Transverse colon (tissue), 4 donors: ENCODE measurements at regions not wholly inside any gene's neighbourhood (a gene's known extent, or its start where the extent isn't known, plus 50 kb on each side); places are given as distances from the start of the nearest gene placed in this dataset.

Source experiments
- DNase-seq: peaks from one replicate; pipeline ENCODE4 v3.0.0-alpha.2; 2019
- H3K27ac ChIP-seq, 4 donors: fragments of 200-600 bp; sonication (generic); 2 replicates each; pipeline ENCODE4 v1.5.1; 2016 to 2018; ENCODE audit warnings: inconsistent platforms in 4 of 4
- H3K27me3 ChIP-seq: fragments of 200-600 bp; sonication (generic); 2 replicates; pipeline ENCODE4 v1.5.1; 2017; ENCODE audit warnings: inconsistent platforms
- H3K36me3 ChIP-seq, 4 donors: fragments of 200-600 bp; sonication (generic); 2 replicates each; pipeline ENCODE4 v1.5.1; 2017 to 2019; ENCODE audit warnings: inconsistent platforms in 4 of 4
- H3K4me1 ChIP-seq, 4 donors: fragments of 200-600 bp; sonication (generic); 2 replicates each; pipeline ENCODE4 v1.5.1; 2017 to 2020; ENCODE audit warnings: inconsistent platforms in 4 of 4
- H3K4me3 ChIP-seq, 4 donors: fragments of 200-600 bp; sonication (generic); 1 replicate in 1 of 4; 2 replicates in 3 of 4; pipeline versions ENCODE4 v1.5.1 to v1.6.1; 2017 to 2019; ENCODE audit warnings: inconsistent platforms in 4 of 4
- H3K9me3 ChIP-seq, 2 donors: fragments of 200-600 bp; sonication (generic); 2 replicates each; pipeline ENCODE4 v1.5.1; 2017 to 2019; ENCODE audit warnings: inconsistent platforms in 2 of 2
- CTCF ChIP-seq, 5 experiments: fragments of 200-600 bp in 3 of 5; fragments of 450-650 bp in 2 of 5; sonication (generic) in 3 of 5; IDR thresholded peaks; 1 replicate in 2 of 5; 2 replicates in 3 of 5; pipeline ENCODE4 v1.5.1; 2016 to 2017; ENCODE audit warnings: antibody characterized with exemption in 5 of 5, inconsistent platforms in 3 of 5, mild to moderate bottlenecking in 2 of 5, moderate library complexity in 1 of 5
- EP300 ChIP-seq: sonication (generic); formaldehyde crosslinking; IDR thresholded peaks from one replicate; pipeline ENCODE4 v1.6.1; 2017; ENCODE audit warnings: antibody characterized with exemption, low read depth
- POLR2A ChIP-seq: fragments of 450-650 bp; IDR thresholded peaks from one replicate; pipeline ENCODE4 v1.6.1; 2016; ENCODE audit warnings: antibody characterized with exemption, mild to moderate bottlenecking, moderate library complexity
- POLR2AphosphoS5 ChIP-seq, 3 donors: sonication (generic); formaldehyde crosslinking; IDR thresholded peaks; one replicate each; pipeline ENCODE4 v1.6.1; 2016; ENCODE audit warnings: antibody characterized with exemption in 3 of 3
- whole genome bisulfite sequencing, 2 donors: methylation state at CpG; one replicate each; pipeline ENCODE4 v1.1.5; 2018; ENCODE audit warnings: low coverage in 1 of 2; 5-methylcytosine and 5-hydroxymethylcytosine counted together
- in situ Hi-C, 4 donors: fragments of 200-750 bp; cut with MboI; loops; one replicate each; pipeline versions ENCODE4 v1.15.0 to v1.15.1; 2017; ENCODE audit warnings: low sequenced_read_pairs in 3 of 4, low pct_ligation_motif_present in 1 of 4, low pct_unique_long_range_greater_than_20kb in 1 of 4
- intact Hi-C: fragments of 100-400 bp; cut with DNase I; formaldehyde crosslinking; loops from one replicate; pipeline ENCODE4 v1.15.1; 2023; ENCODE audit warnings: low total_unique reads

GRCh38 chr3:5300638-5301037 lies 113.1 kb downstream of the EDEM1 start:
- Histone ChIP-seq H3K36me3 (no peaks in the 10 kb centered on the region), H3K27ac (no peak overlapping the region), H3K4me1 (peaks cover 0 to 10% (median 6%) of the 10 kb centered on the region in 4 donors), H3K27me3 (no peaks in the 10 kb centered on the region), H3K4me3 (no peak overlapping the region), H3K9me3 (no peaks in the 10 kb centered on the region)
- intact Hi-C loops (no loop called here), in situ Hi-C loops (no loop called here)
- no peak for TF ChIP-seq POLR2A
- TF ChIP-seq CTCF (IDR thresholded peaks at IDR 0.05): no peak
- TF ChIP-seq POLR2AphosphoS5 (IDR thresholded peaks at IDR 0.05): no peak
- no peak for TF ChIP-seq EP300
- no peak for DNase-seq
- 93 to 97% methylated on average over 3 to 4 of the region's 4 CpGs for WGBS, 2 donors

GRCh38 chr3:5301651-5302297 lies 114.3 kb downstream of the EDEM1 start:
- in situ Hi-C loops (no loop called here), intact Hi-C loops (no loop called here)
- TF ChIP-seq CTCF (IDR thresholded peaks at IDR 0.05) (no peak), EP300 (no peak), POLR2AphosphoS5 (IDR thresholded peaks at IDR 0.05) (no peak), POLR2A (no peak)
- Histone ChIP-seq H3K36me3 (no peaks in the 10 kb centered on the region), H3K9me3 (no peaks in the 10 kb centered on the region), H3K4me1 (peaks cover 0 to 10% (median 6%) of the 10 kb centered on the region in 4 donors), H3K4me3 (no peak overlapping the region), H3K27ac (no peak overlapping the region), H3K27me3 (no peaks in the 10 kb centered on the region)
- 35 to 64% methylated on average over 4 to 7 of the region's 7 CpGs for WGBS, 2 donors
- no peak for DNase-seq

GRCh38 chr3:5302661-5303060 lies 115.2 kb downstream of the EDEM1 start:
- DNase-seq: no peak
- intact Hi-C loops: no loop called here
- Histone ChIP-seq H3K27me3 (no peaks in the 10 kb centered on the region), H3K4me1 (peaks cover 0 to 10% (median 6%) of the 10 kb centered on the region in 4 donors), H3K36me3 (no peaks in the 10 kb centered on the region), H3K4me3 (no peak overlapping the region), H3K9me3 (no peaks in the 10 kb centered on the region), H3K27ac (no peak overlapping the region)
- TF ChIP-seq POLR2AphosphoS5 (IDR thresholded peaks at IDR 0.05) (no peak), CTCF (IDR thresholded peaks at IDR 0.05) (no peak), POLR2A (no peak), EP300 (no peak)
- 87% methylated on average over 3 of the region's 3 CpGs; no CpG with 5 or more reads in 1 of the 2 donors for WGBS, 2 donors
- in situ Hi-C loops: no loop called here

GRCh38 chr3:5304188-5304587 lies 116.7 kb downstream of the EDEM1 start:
- in situ Hi-C loops: no loop called here
- Histone ChIP-seq H3K4me3 (no peak overlapping the region), H3K4me1 (peaks cover 0 to 10% (median 6%) of the 10 kb centered on the region in 4 donors), H3K36me3 (no peaks in the 10 kb centered on the region), H3K27me3 (no peaks in the 10 kb centered on the region), H3K9me3 (no peaks in the 10 kb centered on the region), H3K27ac (no peak overlapping the region)
- WGBS, 2 donors: 38 to 51% methylated on average over 1 of the region's 1 CpG
- intact Hi-C loops: no loop called here
- TF ChIP-seq EP300 (no peak), POLR2A (no peak)
- no peak for DNase-seq
